Peyer's patch (tissue), 4 donors: ENCODE measurements at regions not wholly inside any gene's neighbourhood (a gene's known extent, or its start where the extent isn't known, plus 50 kb on each side); places are given as distances from the start of the nearest gene placed in this dataset.
A peak's percentile ranks its signal among the peaks of the same experiment; 100 is the strongest.

ENCODE experiments used
- DNase-seq, 3 donors: peaks; one replicate each; pipeline ENCODE4 v3.0.0-alpha.2; 2017 to 2019
- H3K27ac ChIP-seq, 4 donors: fragments of 200-600 bp; sonication (generic); one replicate each; pipeline ENCODE4 v1.5.1; 2016 to 2019
- H3K27me3 ChIP-seq, 2 donors: fragments of 200-600 bp; sonication (generic); one replicate each; pipeline ENCODE4 v1.5.1; 2019
- H3K36me3 ChIP-seq, 3 donors: fragments of 200-600 bp; sonication (generic); one replicate each; pipeline ENCODE4 v1.5.1; 2016 to 2019
- H3K4me1 ChIP-seq, 4 donors: fragments of 200-600 bp; sonication (generic); one replicate each; pipeline ENCODE4 v1.5.1; 2016 to 2019
- H3K4me3 ChIP-seq, 4 donors: fragments of 200-600 bp; sonication (generic); 1 replicate in 3 of 4; 2 replicates in 1 of 4; pipeline ENCODE4 v1.5.1; 2016 to 2019; ENCODE audit warnings: mild to moderate bottlenecking in 1 of 4
- H3K9me3 ChIP-seq, 4 donors: fragments of 200-600 bp; sonication (generic); one replicate each; pipeline ENCODE4 v1.5.1; 2016 to 2019; ENCODE audit warnings: mild to moderate bottlenecking in 1 of 4
- CTCF ChIP-seq, 6 experiments: fragments of 450-650 bp in 4 of 6; fragments of 200-600 bp in 2 of 6; sonication (generic) in 1 of 6; IDR thresholded peaks; one replicate each; pipeline ENCODE4 v1.5.1; 2017 to 2019; ENCODE audit warnings: antibody characterized with exemption in 6 of 6, mild to moderate bottlenecking in 3 of 6, moderate library complexity in 1 of 6
- POLR2A ChIP-seq, 2 donors: fragments of 450-650 bp; IDR thresholded peaks; one replicate each; pipeline ENCODE4 v1.5.1; 2017; ENCODE audit warnings: antibody characterized with exemption in 2 of 2, mild to moderate bottlenecking in 2 of 2, moderate library complexity in 2 of 2

GRCh38 chr2:43171789-43172188 lies 54.6 kb downstream of the ZFP36L2 start:
- H3K4me3 ChIP-seq, result no peak overlapping the region
- no peak for TF ChIP-seq CTCF (IDR thresholded peaks at IDR 0.05)
- no peak for TF ChIP-seq POLR2A (IDR thresholded peaks at IDR 0.05)
- H3K27me3 ChIP-seq, result no peaks in the 10 kb centered on the region
- no peaks in the 10 kb centered on the region for H3K9me3 ChIP-seq
- DNase-seq, result peak in 2 of 3 donors; percentile 47 to 73
- H3K4me1 ChIP-seq, result peaks cover 15 to 63% (median 44%) of the 10 kb centered on the region in 4 donors
- H3K27ac ChIP-seq, result peak overlapping the region; percentile 8 to 91 (median 28)
- no peaks in the 10 kb centered on the region for H3K36me3 ChIP-seq

DNA sequence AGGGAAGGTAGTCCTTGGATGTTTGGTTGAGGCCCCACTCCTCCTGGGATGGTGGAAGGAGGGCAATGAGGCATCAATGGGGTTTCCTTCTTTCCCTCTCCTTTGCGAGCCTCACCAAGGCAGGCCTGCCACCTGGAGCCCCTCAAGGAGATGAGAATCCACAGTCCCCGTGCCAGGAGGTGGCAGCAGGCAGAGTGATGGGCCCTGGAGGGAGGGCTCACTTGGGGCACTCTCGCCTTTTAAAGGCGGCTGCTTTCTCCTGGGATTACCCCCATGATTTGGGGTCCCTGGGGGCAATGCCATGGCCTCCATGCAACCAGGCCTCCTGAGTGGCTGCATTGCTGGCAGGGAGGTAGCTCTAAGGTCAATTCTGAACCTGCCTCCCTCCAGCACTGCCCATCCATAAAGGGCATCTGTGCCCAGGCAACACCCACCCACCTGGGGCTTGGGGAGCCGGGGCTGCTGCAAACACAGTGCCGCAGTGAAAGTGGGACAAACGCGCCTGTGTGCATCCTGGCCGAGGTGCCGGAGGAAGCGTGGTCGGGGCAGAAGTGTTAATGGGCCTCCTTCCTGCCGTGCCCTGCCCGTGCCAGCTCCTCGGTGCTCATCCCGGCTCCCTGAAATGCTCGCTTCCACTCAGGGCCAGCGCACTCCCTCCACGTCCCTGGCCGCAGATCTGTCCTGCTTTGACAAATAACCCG lies 55.9 kb downstream of the ZFP36L2 start:
- Histone ChIP-seq H3K36me3 (no peaks in the 10 kb centered on the region), H3K27ac (peak overlapping the region; percentile 87 to 97 (median 90)), H3K9me3 (no peaks in the 10 kb centered on the region), H3K4me3 (no peak overlapping the region), H3K27me3 (no peaks in the 10 kb centered on the region), H3K4me1 (peaks cover 15 to 63% (median 43%) of the 10 kb centered on the region in 4 donors)
- TF ChIP-seq CTCF (IDR thresholded peaks at IDR 0.05), result no peak
- TF ChIP-seq POLR2A (IDR thresholded peaks at IDR 0.05), result no peak
- peak in 1 of 3 donors; percentile 40 for DNase-seq

DNA sequence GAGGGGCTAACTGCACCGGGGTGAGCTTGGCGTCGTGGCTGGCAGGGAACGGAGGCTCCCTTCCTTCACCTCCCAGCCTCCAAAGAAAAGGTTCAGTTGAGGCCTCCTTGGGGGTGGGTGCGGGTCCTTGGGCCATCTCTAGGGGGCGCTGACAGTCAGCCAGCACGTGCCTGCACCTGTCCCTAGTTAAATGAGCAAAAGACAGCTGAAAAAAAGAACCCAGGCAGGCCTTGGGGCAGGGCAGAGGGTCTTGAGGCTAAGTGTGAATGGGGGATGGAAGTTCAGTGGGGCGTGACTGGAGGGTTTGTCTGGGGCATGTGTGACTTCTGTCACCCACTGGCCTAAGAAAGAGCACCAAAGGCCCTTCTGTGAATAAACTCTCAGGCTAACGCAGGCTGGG lies 56.4 kb downstream of the ZFP36L2 start:
- peak in 5 of 6 experiments; percentile 36 to 90 (median 77) for TF ChIP-seq CTCF (IDR thresholded peaks at IDR 0.05)
- TF ChIP-seq POLR2A (IDR thresholded peaks at IDR 0.05), result no peak
- H3K27me3 ChIP-seq, result no peaks in the 10 kb centered on the region
- H3K27ac ChIP-seq, result peak overlapping the region; percentile 87 to 97 (median 90)
- H3K36me3 ChIP-seq, result no peaks in the 10 kb centered on the region
- DNase-seq, result peak; percentile 59 to 88 (median 85)
- peak overlapping the region in 2 of 4 donors; percentile 7 to 43 for H3K4me3 ChIP-seq
- H3K4me1 ChIP-seq, result peaks cover 13 to 59% (median 40%) of the 10 kb centered on the region in 4 donors
- H3K9me3 ChIP-seq, result no peaks in the 10 kb centered on the region

DNA sequence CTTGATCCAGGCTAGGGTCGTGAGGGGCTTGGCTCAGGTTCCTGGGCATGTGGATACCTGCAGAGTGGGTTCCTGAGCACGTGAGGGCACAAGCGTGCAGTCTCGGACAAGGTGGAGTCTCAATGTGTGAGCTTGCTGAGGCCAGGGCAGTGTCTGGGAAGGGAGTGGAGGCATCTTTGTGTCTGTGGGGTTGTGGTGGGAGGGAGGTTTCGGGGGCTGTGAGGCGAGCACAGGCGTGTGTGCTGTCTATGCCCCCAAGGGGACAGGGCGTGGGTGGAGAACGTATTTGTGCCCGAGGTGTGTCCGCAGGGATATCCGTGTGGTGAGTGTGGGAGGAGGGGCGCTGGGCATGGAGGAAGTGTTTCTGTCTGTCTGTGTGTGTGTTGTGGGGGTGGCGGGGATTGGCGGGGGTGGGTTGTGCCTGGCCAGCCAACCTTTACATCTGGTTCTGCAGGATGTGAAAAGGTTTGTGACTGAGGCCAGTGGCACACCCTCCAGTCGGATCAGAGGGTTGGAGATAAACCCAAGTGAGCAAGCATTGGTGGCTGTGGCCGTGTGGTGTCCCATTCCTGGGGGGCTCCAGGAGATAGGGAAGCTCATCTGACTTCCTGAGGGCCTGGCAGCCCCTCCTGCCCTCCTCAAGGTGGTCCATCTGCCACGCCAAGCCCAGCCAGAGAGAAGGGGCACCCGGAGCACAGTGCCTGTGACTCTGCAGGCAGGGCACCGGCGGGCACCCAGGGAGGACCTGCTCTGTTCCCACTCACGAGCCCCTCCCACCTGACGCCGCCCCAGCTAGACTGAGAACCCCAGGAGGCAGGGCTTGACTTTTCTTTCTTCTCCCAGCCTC lies 57.1 kb downstream of the ZFP36L2 start:
- H3K4me1 ChIP-seq, result peaks cover 13 to 54% (median 38%) of the 10 kb centered on the region in 4 donors
- H3K4me3 ChIP-seq, result peak overlapping the region in 3 of 4 donors; percentile 7 to 43 (median 15)
- no peaks in the 10 kb centered on the region for H3K9me3 ChIP-seq
- TF ChIP-seq CTCF (IDR thresholded peaks at IDR 0.05) (peak in 1 of 6 experiments; percentile 7), POLR2A (IDR thresholded peaks at IDR 0.05) (peak; percentile 10 to 21)
- H3K36me3 ChIP-seq, result no peaks in the 10 kb centered on the region
- H3K27me3 ChIP-seq, result no peaks in the 10 kb centered on the region
- peak; percentile 89 to 95 (median 94) for DNase-seq
- H3K27ac ChIP-seq, result peak overlapping the region; percentile 87 to 97 (median 90)

DNA sequence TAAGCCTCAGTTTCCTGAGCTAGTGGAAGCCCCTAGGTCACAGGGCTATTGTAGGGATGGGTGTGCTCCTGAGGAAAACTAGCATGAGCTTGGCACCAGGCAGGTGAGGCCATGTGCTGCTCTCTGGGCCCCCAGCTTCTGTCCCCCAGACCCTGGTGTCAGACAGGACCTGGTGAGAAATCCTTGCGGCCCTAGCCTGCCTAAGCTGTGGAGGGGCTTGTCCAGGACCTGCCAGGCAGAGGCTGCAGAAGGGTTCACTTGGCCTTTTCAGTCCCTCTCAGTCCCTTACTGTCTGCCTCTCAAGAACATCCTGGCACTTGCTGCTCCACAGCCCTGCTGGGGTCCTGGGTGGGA lies 58.4 kb downstream of the ZFP36L2 start:
- no peaks in the 10 kb centered on the region for H3K27me3 ChIP-seq
- TF ChIP-seq CTCF (IDR thresholded peaks at IDR 0.05) (no peak), POLR2A (IDR thresholded peaks at IDR 0.05) (no peak)
- no peaks in the 10 kb centered on the region for H3K36me3 ChIP-seq
- no peaks in the 10 kb centered on the region for H3K9me3 ChIP-seq
- DNase-seq, result no peak
- H3K4me1 ChIP-seq, result peaks cover 13 to 44% (median 28%) of the 10 kb centered on the region in 4 donors
- no peak overlapping the region for H3K4me3 ChIP-seq
- peak overlapping the region; percentile 87 to 97 (median 90) for H3K27ac ChIP-seq
